RPMI7951 (cell line): ENCODE measurements at regions not wholly inside any gene's neighbourhood (a gene's known extent, or its start where the extent isn't known, plus 50 kb on each side); places are given as distances from the start of the nearest gene placed in this dataset.

Source experiments
- DNase-seq: peaks from one replicate; pipeline ENCODE4 v3.0.0-alpha.2; 2012; ENCODE audit warnings: low read depth

GRCh38 chr19:30744741-30745475 is 372.7 kb downstream of the ZNF536 start:
- DNase-seq, result no peak

GRCh38 chr19:30743702-30744101 is 371.5 kb downstream of the ZNF536 start:
- no peak for DNase-seq

- no peak for DNase-seq
Observed at GRCh38 chr19:30743011-30743410, 370.8 kb downstream of the ZNF536 start.

- no peak for DNase-seq
Observed at GRCh38 chr19:30742406-30742938, 370.3 kb downstream of the ZNF536 start.

GRCh38 chr19:30741566-30741965 is 369.4 kb downstream of the ZNF536 start:
- no peak for DNase-seq

GRCh38 chr19:30739394-30739793 is 367.2 kb downstream of the ZNF536 start:
- no peak for DNase-seq

- DNase-seq, result no peak
Observed at GRCh38 chr19:30738047-30738446, 365.9 kb downstream of the ZNF536 start.

- no peak for DNase-seq
Observed at GRCh38 chr19:30734669-30735068, 362.5 kb downstream of the ZNF536 start.

- DNase-seq, result no peak
Observed at GRCh38 chr19:30733826-30734550, 361.8 kb downstream of the ZNF536 start.

GRCh38 chr19:30731591-30731990 is 359.4 kb downstream of the ZNF536 start:
- no peak for DNase-seq

- no peak for DNase-seq
Observed at GRCh38 chr19:30729451-30729850, 357.3 kb downstream of the ZNF536 start.

GRCh38 chr19:30722761-30723160 is 350.6 kb downstream of the ZNF536 start:
- DNase-seq, result no peak

- no peak for DNase-seq
Observed at GRCh38 chr19:30722186-30722585, 350.0 kb downstream of the ZNF536 start.

- DNase-seq, result no peak
Observed at GRCh38 chr19:30719999-30720345, 347.8 kb downstream of the ZNF536 start.

GRCh38 chr19:30719189-30719998 is 347.2 kb downstream of the ZNF536 start:
- DNase-seq, result peak; percentile 47

- DNase-seq, result no peak
Observed at GRCh38 chr19:30718707-30719106, 346.5 kb downstream of the ZNF536 start.

- no peak for DNase-seq
Observed at GRCh38 chr19:30718014-30718413, 345.8 kb downstream of the ZNF536 start.

- no peak for DNase-seq
Observed at GRCh38 chr19:30717381-30717780, 345.2 kb downstream of the ZNF536 start.

GRCh38 chr19:30712431-30713337 is 340.5 kb downstream of the ZNF536 start:
- no peak for DNase-seq

- DNase-seq, result no peak
Observed at GRCh38 chr19:30711826-30712225, 339.6 kb downstream of the ZNF536 start.

- no peak for DNase-seq
Observed at GRCh38 chr19:30711296-30711695, 339.1 kb downstream of the ZNF536 start.
